Fibroblast of the aortic adventitia (primary cell): ENCODE measurements at regions not wholly inside any gene's neighbourhood (a gene's known extent, or its start where the extent isn't known, plus 50 kb on each side); places are given as distances from the start of the nearest gene placed in this dataset.

ENCODE experiments used
- DNase-seq: peaks from one replicate; pipeline ENCODE4 v3.0.0-alpha.2; 2010; ENCODE audit warnings: low read depth
- H3K4me3 ChIP-seq: 2 replicates; pipeline ENCODE4 v1.5.1; 2011; ENCODE audit warnings: low read depth, mild to moderate bottlenecking, control low read depth, low read length, moderate library complexity
- TF ChIP-seq, protein P1 (sequence below): IDR thresholded peaks from 2 replicates; pipeline ENCODE4 v1.5.1; 2011; ENCODE audit warnings: mild to moderate bottlenecking, low read length, control low read depth, inconsistent platforms; ENCODE audit not compliant: insufficient read depth

DNA sequence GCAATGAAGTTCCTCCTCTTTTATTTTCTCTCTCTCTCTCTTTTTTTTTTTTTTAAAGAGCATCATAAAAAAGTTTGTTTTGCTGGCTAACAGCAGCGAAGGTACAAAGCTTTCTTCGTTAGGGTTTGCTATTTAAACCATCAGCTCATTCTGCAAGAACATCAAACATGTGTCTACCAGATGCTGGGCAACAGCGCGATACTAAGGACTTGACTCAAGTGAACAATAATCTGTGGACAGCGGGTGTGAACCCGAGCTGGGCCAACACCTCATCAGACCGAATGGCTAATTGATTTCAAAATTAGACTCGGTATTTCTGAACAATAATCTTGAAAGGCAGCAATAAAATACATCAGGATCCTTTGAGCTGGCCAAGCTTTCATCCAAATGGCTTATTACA lies 246.4 kb downstream of the FBXO8 start:
- H3K4me3 ChIP-seq, result no peak overlapping the region
- TF ChIP-seq, protein P1, sequence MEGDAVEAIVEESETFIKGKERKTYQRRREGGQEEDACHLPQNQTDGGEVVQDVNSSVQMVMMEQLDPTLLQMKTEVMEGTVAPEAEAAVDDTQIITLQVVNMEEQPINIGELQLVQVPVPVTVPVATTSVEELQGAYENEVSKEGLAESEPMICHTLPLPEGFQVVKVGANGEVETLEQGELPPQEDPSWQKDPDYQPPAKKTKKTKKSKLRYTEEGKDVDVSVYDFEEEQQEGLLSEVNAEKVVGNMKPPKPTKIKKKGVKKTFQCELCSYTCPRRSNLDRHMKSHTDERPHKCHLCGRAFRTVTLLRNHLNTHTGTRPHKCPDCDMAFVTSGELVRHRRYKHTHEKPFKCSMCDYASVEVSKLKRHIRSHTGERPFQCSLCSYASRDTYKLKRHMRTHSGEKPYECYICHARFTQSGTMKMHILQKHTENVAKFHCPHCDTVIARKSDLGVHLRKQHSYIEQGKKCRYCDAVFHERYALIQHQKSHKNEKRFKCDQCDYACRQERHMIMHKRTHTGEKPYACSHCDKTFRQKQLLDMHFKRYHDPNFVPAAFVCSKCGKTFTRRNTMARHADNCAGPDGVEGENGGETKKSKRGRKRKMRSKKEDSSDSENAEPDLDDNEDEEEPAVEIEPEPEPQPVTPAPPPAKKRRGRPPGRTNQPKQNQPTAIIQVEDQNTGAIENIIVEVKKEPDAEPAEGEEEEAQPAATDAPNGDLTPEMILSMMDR, result no peak
- no peak for DNase-seq

DNA sequence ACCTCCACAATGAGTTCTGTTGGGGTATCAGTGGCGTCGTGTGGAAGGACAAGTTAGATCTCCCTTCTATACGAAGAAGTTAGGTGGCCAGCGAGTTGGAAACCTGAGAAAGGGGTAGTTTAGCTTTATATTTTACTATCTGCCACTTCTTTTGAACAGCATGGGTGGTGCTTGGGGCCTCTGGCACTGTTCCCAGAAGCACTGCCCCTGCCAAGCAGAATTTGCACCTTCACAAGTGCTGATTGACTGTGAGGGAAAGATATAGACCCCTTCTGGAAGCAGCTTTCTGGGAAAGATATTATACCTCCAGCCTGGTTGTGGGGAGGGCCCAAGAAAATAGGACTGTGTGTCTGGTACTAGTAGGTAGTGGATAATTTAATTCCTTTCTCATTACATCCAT lies 246.9 kb downstream of the FBXO8 start:
- TF ChIP-seq, protein P1, result no peak
- H3K4me3 ChIP-seq, result no peak overlapping the region
- no peak for DNase-seq

DNA sequence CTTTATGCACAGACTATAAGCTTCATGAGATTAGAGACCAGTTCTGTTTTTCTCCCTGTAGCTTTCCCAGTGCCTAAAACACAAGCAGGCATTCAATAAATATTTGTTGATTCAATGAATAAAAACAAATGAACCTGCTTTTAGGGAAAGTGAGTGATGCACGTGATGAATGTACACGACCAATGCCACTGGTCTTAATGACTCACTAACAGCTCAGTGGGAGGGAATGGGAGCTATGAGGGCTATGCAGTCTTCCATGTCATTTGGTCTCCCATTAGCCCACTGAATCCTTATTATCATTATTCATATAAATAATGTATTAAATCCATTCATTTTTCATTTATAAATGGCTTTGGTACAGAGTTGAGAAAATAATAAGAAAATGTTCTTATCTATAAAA lies 247.4 kb downstream of the FBXO8 start:
- H3K4me3 ChIP-seq, result no peak overlapping the region
- TF ChIP-seq, protein P1, result no peak
- DNase-seq, result no peak

DNA sequence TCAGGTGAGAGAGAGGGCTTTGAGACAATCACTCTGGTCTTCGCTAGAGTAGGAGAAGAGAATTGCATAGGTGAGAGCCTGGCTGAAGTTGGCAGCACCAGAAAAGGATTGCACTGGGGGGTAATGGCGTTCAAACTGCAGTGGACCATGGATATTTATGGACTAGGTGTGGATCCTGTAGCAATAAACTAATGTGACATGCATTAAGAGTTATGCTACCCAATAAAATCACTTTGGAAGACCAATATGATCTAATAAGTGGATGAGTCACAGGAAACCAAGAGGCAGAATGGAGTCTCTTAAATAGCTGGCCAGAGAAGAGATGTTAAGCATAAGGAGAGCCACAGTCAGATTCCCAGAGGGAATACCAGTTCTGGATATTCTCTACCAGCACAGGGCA lies 259.8 kb downstream of the FBXO8 start:
- no peak overlapping the region for H3K4me3 ChIP-seq
- no peak for DNase-seq
- TF ChIP-seq, protein P1, result no peak

DNA sequence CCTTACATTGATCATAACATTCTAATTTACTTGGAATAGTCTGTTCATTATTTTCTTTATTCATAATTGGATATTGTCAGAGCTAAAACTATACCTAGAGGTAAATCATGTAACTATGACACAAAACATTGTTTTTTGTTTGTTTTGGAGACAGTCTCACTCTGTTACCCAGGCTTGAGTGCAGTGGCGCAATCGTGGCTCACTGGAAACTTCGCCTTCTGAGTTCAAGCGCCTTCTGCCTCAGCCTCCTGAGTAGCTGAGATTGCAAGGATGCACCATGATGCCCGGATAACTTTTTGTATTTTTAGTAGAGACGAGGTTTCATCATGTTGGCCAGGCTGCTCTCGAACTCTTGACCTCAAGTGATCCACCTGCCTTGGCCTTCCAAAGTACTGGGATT lies 265.2 kb downstream of the FBXO8 start:
- TF ChIP-seq, protein P1, result no peak

DNA sequence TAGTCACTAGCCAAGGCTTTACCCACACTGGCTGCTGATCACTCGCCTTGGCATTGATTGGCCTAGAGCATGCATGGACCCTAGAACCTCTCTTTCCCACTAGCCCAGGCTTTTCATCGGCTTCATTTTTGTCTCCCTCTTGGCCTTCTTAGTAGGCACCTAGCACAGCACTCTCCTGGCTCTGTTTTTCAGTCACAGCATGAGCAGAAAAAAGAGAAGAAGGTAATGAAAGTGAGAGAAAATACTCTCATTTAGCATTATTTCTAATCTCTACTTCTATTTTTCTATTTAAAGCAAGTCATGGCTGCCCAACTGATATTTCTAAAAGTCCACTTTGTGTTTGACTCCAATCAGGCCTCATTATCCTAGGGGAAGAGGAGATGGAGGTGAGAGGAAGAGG lies 267.2 kb downstream of the FBXO8 start:
- TF ChIP-seq, protein P1, result no peak
- DNase-seq, result no peak
- H3K4me3 ChIP-seq, result no peak overlapping the region

More for the DNA sequence above, 265.2 kb downstream of the FBXO8 start:
- no peak for DNase-seq
- H3K4me3 ChIP-seq, result no peak overlapping the region

DNA sequence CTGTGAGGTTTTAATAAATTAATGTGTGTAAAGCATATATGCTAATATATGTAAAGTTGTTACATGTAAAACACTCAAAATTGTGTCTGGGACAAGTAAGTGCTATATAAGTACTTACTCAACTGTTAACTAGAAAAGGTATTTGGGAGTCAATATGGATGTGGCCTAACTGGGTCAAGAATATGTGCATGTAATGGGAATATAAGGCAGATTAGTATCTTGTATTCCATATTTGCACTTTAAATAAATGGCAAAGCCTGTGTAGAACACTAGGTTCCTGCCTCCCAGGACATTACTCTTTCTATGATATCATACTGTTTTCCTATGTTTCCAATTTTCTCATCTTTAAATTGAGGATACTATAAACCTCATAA lies 270.6 kb downstream of the FBXO8 start:
- no peak for DNase-seq
- no peak overlapping the region for H3K4me3 ChIP-seq
- TF ChIP-seq, protein P1, result no peak
